Transverse colon (tissue), 4 donors: ENCODE measurements at regions not wholly inside any gene's neighbourhood (a gene's known extent, or its start where the extent isn't known, plus 50 kb on each side); places are given as distances from the start of the nearest gene placed in this dataset.

Source experiments
- DNase-seq: peaks from one replicate; pipeline ENCODE4 v3.0.0-alpha.2; 2019
- H3K27ac ChIP-seq, 4 donors: fragments of 200-600 bp; sonication (generic); 2 replicates each; pipeline ENCODE4 v1.5.1; 2016 to 2018; ENCODE audit warnings: inconsistent platforms in 4 of 4
- H3K27me3 ChIP-seq: fragments of 200-600 bp; sonication (generic); 2 replicates; pipeline ENCODE4 v1.5.1; 2017; ENCODE audit warnings: inconsistent platforms
- H3K36me3 ChIP-seq, 4 donors: fragments of 200-600 bp; sonication (generic); 2 replicates each; pipeline ENCODE4 v1.5.1; 2017 to 2019; ENCODE audit warnings: inconsistent platforms in 4 of 4
- H3K4me1 ChIP-seq, 4 donors: fragments of 200-600 bp; sonication (generic); 2 replicates each; pipeline ENCODE4 v1.5.1; 2017 to 2020; ENCODE audit warnings: inconsistent platforms in 4 of 4
- H3K4me3 ChIP-seq, 4 donors: fragments of 200-600 bp; sonication (generic); 1 replicate in 1 of 4; 2 replicates in 3 of 4; pipeline versions ENCODE4 v1.5.1 to v1.6.1; 2017 to 2019; ENCODE audit warnings: inconsistent platforms in 4 of 4
- H3K9me3 ChIP-seq, 2 donors: fragments of 200-600 bp; sonication (generic); 2 replicates each; pipeline ENCODE4 v1.5.1; 2017 to 2019; ENCODE audit warnings: inconsistent platforms in 2 of 2
- EP300 ChIP-seq: sonication (generic); formaldehyde crosslinking; IDR thresholded peaks from one replicate; pipeline ENCODE4 v1.6.1; 2017; ENCODE audit warnings: antibody characterized with exemption, low read depth
- POLR2A ChIP-seq: fragments of 450-650 bp; IDR thresholded peaks from one replicate; pipeline ENCODE4 v1.6.1; 2016; ENCODE audit warnings: antibody characterized with exemption, mild to moderate bottlenecking, moderate library complexity
- POLR2AphosphoS5 ChIP-seq, 3 donors: sonication (generic); formaldehyde crosslinking; IDR thresholded peaks; one replicate each; pipeline ENCODE4 v1.6.1; 2016; ENCODE audit warnings: antibody characterized with exemption in 3 of 3
- WGBS, 2 donors: methylation state at CpG; one replicate each; pipeline ENCODE4 v1.1.5; 2018; ENCODE audit warnings: low coverage in 1 of 2; 5-methylcytosine and 5-hydroxymethylcytosine counted together
- in situ Hi-C, 4 donors: fragments of 200-750 bp; cut with MboI; loops; one replicate each; pipeline versions ENCODE4 v1.15.0 to v1.15.1; 2017; ENCODE audit warnings: low sequenced_read_pairs in 3 of 4, low pct_ligation_motif_present in 1 of 4, low pct_unique_long_range_greater_than_20kb in 1 of 4
- intact Hi-C: fragments of 100-400 bp; cut with DNase I; formaldehyde crosslinking; loops from one replicate; pipeline ENCODE4 v1.15.1; 2023; ENCODE audit warnings: low total_unique reads
- TF ChIP-seq, protein P1 (sequence below), 5 experiments: fragments of 200-600 bp in 3 of 5; fragments of 450-650 bp in 2 of 5; sonication (generic) in 3 of 5; IDR thresholded peaks; 1 replicate in 2 of 5; 2 replicates in 3 of 5; pipeline ENCODE4 v1.5.1; 2016 to 2017; ENCODE audit warnings: antibody characterized with exemption in 5 of 5, inconsistent platforms in 3 of 5, mild to moderate bottlenecking in 2 of 5, moderate library complexity in 1 of 5

DNA sequence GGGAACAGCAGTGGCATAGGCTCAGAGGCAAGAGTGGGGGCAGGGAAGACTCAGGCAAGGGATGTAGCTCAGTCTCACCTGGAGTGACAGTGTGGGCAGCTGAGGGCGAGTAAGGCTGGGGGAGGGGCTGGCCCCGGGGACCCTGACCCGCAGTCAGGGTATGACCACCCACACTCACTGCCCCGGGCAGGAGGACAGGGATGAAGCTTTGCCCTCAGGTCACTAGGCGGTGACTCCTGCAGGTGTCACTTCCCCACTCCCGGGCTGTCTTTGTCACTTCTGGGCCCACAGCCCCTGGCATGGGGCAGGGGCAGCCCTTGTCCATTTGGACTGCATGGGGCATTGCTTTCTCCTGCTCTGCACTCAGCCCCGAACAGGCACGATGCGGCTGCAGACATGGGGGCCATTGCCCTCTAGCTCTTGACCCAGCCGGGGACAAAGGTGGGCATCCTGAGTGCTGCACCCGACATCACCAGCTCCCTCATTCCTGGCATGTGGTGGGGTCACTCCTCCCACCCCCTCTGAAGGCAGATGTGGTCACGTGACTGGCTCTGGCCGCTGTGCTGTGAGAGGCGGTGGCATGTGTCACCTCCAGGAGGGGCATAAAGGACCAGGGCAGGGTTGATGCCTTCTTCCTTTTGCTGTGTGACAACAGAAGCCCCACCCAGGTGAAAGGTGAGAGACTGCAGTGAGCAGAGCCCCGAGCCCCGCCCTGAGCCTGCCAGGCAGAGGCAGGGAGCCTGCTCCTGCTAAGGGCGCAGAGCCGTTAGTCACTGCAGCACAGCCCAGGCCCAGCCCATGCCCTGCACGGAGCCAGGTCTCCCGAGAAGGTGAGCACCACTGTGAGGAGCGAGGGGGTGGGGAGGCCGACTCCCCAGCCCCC lies 66.0 kb downstream of the MATN1 start:
- intact Hi-C loops (no loop called here), in situ Hi-C loops (loop anchor here in 2 of 4 donors (5.0 kb wide), 1 partner anchor 1105 kb away; no protein-coding TSS in a partner anchor)
- Histone ChIP-seq H3K9me3 (no peaks in the 10 kb centered on the region), H3K27ac (peak overlapping the region in 2 of 4 donors; percentile 3 to 47), H3K4me1 (peaks cover 0 to 4% (median 2%) of the 10 kb centered on the region in 4 donors), H3K27me3 (peaks cover 6% of the 10 kb centered on the region), H3K36me3 (no peaks in the 10 kb centered on the region), H3K4me3 (no peak overlapping the region)
- peak; percentile 80 for DNase-seq
- 57% methylated on average over 14 of the region's 22 CpGs; no CpG with 5 or more reads in 1 of the 2 donors for WGBS, 2 donors
- TF ChIP-seq POLR2A (no peak), POLR2AphosphoS5 (IDR thresholded peaks at IDR 0.05) (no peak), EP300 (no peak)
- TF ChIP-seq, protein P1, sequence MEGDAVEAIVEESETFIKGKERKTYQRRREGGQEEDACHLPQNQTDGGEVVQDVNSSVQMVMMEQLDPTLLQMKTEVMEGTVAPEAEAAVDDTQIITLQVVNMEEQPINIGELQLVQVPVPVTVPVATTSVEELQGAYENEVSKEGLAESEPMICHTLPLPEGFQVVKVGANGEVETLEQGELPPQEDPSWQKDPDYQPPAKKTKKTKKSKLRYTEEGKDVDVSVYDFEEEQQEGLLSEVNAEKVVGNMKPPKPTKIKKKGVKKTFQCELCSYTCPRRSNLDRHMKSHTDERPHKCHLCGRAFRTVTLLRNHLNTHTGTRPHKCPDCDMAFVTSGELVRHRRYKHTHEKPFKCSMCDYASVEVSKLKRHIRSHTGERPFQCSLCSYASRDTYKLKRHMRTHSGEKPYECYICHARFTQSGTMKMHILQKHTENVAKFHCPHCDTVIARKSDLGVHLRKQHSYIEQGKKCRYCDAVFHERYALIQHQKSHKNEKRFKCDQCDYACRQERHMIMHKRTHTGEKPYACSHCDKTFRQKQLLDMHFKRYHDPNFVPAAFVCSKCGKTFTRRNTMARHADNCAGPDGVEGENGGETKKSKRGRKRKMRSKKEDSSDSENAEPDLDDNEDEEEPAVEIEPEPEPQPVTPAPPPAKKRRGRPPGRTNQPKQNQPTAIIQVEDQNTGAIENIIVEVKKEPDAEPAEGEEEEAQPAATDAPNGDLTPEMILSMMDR (IDR thresholded peaks at IDR 0.05), result no peak

DNA sequence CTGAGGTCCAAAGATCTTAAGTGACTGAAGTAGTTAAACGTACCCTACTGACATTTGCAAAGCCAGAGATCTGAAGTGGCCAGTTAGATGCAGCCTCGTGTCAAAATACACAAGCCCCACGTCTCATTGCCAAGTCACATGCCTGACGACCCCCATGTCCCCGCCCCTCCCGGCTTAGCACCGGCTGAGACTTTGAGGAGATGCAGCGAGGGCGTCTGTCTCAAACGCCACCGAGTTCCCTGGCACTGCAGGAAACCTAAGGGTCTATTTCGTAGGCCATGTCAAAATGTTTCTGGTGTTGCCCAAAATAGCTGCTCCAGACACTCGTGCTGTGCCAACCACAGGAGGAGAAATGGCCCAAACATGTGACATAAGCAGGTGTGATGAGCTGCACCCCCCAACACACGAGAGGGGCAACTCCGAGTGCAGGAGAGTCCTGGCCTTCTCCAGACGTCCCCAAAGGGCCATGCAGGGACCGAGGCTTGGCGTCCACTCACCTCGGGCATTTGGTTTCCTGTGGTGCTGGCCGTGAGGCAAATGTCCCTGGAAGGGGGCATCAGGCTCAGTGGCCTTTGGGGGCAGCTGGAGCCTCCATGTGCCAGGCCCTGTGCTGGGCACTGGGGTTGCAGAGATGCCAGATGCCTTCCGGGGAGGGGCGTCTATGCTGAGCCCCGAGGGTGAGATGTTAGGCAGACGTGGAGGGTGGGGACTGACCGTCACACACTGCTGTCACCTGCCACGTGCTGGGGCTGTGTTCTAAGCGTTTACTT lies 67.0 kb downstream of the MATN1 start:
- 70% methylated on average over 27 of the region's 27 CpGs; no CpG with 5 or more reads in 1 of the 2 donors for WGBS, 2 donors
- no peak for TF ChIP-seq EP300
- no peak for TF ChIP-seq POLR2AphosphoS5 (IDR thresholded peaks at IDR 0.05)
- no peak for TF ChIP-seq POLR2A
- TF ChIP-seq, protein P1 (IDR thresholded peaks at IDR 0.05), result no peak
- Histone ChIP-seq H3K4me3 (no peak overlapping the region), H3K27me3 (peaks cover 6% of the 10 kb centered on the region), H3K4me1 (peaks cover 0 to 4% (median 2%) of the 10 kb centered on the region in 4 donors), H3K9me3 (no peaks in the 10 kb centered on the region), H3K36me3 (no peaks in the 10 kb centered on the region), H3K27ac (no peak overlapping the region)
- intact Hi-C loops, result no loop called here
- no peak for DNase-seq
- in situ Hi-C loops, result loop anchor here in 2 of 4 donors (5.0 kb wide), 1 partner anchor 1104 kb away; no protein-coding TSS in a partner anchor

DNA sequence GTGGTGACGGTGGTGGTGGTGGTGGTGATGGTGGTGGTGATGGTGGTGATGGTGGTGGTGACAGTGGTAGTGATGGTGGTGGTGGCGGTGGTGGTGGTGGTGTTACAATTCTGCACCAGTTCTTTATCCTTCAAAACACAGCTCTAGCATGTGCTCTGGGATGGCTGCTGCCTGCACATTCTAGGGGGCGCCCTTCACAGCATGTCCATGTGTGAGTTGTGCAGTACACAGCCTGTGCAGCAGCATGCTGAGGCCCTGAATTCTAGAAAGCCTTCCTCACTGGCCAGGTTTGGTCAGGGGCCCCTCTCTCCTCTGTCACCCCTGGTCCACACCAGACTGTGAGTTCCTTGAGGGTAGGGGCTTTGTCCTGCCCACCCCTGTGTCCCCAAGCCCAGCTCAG lies 67.7 kb downstream of the MATN1 start:
- Histone ChIP-seq H3K27me3 (peaks cover 6% of the 10 kb centered on the region), H3K36me3 (no peaks in the 10 kb centered on the region), H3K4me3 (no peak overlapping the region), H3K9me3 (no peaks in the 10 kb centered on the region), H3K4me1 (peaks cover 0 to 4% (median 2%) of the 10 kb centered on the region in 4 donors), H3K27ac (no peak overlapping the region)
- intact Hi-C loops, result no loop called here
- in situ Hi-C loops, result loop anchor here in 2 of 4 donors (5.0 kb wide), 1 partner anchor 1103 kb away; no protein-coding TSS in a partner anchor
- 63 to 100% methylated on average over 2 to 3 of the region's 3 CpGs for WGBS, 2 donors
- no peak for DNase-seq
- TF ChIP-seq, protein P1 (IDR thresholded peaks at IDR 0.05), result no peak
- TF ChIP-seq POLR2A (no peak), POLR2AphosphoS5 (IDR thresholded peaks at IDR 0.05) (no peak), EP300 (no peak)

DNA sequence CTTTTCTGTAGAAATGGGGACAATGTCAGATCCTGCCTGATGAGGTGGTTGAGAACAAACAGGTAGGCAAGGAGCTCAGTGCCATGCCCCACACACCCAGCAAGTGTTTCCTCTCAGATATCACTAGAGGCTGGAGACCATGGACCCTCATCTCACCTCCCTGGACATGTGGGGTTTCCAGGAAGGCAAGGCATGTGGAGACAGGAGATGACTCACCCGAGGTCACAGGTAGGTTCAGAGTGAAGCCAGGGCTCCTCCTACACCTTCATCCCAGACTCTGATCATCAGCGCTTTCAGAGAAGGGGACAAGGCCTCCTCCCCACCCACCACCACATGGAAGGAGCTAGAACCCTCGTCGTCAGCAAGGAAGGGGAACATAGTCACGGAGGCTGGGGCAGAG lies 69.2 kb downstream of the MATN1 start:
- DNase-seq, result no peak
- in situ Hi-C loops, result no loop called here
- Histone ChIP-seq H3K27me3 (peaks cover 11% of the 10 kb centered on the region), H3K4me1 (peaks cover 0 to 4% (median 2%) of the 10 kb centered on the region in 4 donors), H3K9me3 (no peaks in the 10 kb centered on the region), H3K4me3 (no peak overlapping the region), H3K27ac (no peak overlapping the region), H3K36me3 (no peaks in the 10 kb centered on the region)
- intact Hi-C loops, result no loop called here
- WGBS, 2 donors, result 83 to 100% methylated on average over 3 to 5 of the region's 5 CpGs
- TF ChIP-seq EP300, result no peak
- no peak for TF ChIP-seq POLR2A
- no peak for TF ChIP-seq POLR2AphosphoS5 (IDR thresholded peaks at IDR 0.05)
- TF ChIP-seq, protein P1 (IDR thresholded peaks at IDR 0.05), result no peak
